H9 (cell line): ENCODE measurements at regions not wholly inside any gene's neighbourhood (a gene's known extent, or its start where the extent isn't known, plus 50 kb on each side); places are given as distances from the start of the nearest gene placed in this dataset.

Experiments
- DNase-seq: peaks from one replicate; pipeline ENCODE4 v3.0.0-alpha.2; 2017
- H2AFZ ChIP-seq: one replicate; pipeline ENCODE4 v1.6.1; 2013; ENCODE audit warnings: mild to moderate bottlenecking, low read length, control low read depth, moderate library complexity
- H2AK5ac ChIP-seq: 2 replicates; pipeline ENCODE4 v1.6.1; 2013; ENCODE audit warnings: low read length, control low read depth, mixed read lengths; ENCODE audit not compliant: insufficient read length
- H2BK120ac ChIP-seq: one replicate; pipeline ENCODE4 v1.6.1; 2013; ENCODE audit warnings: low read depth, mild to moderate bottlenecking, low read length, control low read depth, inconsistent platforms; ENCODE audit not compliant: poor library complexity, severe bottlenecking
- H2BK12ac ChIP-seq: 2 replicates; pipeline ENCODE4 v1.6.1; 2013; ENCODE audit warnings: low read length, control low read depth, mixed read lengths, low read depth; ENCODE audit not compliant: insufficient read length
- H2BK15ac ChIP-seq: 2 replicates; pipeline ENCODE4 v1.6.1; 2013; ENCODE audit warnings: low read depth, low read length, control low read depth
- H2BK20ac ChIP-seq: one replicate; pipeline ENCODE4 v1.6.1; 2013; ENCODE audit warnings: low read depth, mild to moderate bottlenecking, low read length, control low read depth, inconsistent platforms; ENCODE audit not compliant: poor library complexity, severe bottlenecking
- H2BK5ac ChIP-seq: 2 replicates; pipeline ENCODE4 v1.6.1; 2013; ENCODE audit warnings: low read length, control low read depth, mixed read lengths; ENCODE audit not compliant: insufficient read length
- H3K14ac ChIP-seq: 2 replicates; pipeline ENCODE4 v1.6.1; 2013; ENCODE audit warnings: low read length, control low read depth; ENCODE audit not compliant: insufficient read depth
- H3K18ac ChIP-seq: 2 replicates; pipeline ENCODE4 v1.6.1; 2013; ENCODE audit warnings: low read depth, mild to moderate bottlenecking, mixed read lengths, low read length, control low read depth; ENCODE audit not compliant: insufficient read length
- H3K23ac ChIP-seq: 2 replicates; pipeline ENCODE4 v1.6.1; 2013; ENCODE audit warnings: low read length, control low read depth, mixed read lengths, low read depth; ENCODE audit not compliant: insufficient read length
- H3K23me2 ChIP-seq: 2 replicates; pipeline ENCODE4 v1.6.1; 2013; ENCODE audit warnings: low read depth, mild to moderate bottlenecking, mixed read lengths, low read length, control low read depth; ENCODE audit not compliant: insufficient read length, poor library complexity, severe bottlenecking
- H3K27ac ChIP-seq: 2 replicates; pipeline ENCODE4 v1.5.1; 2013; ENCODE audit warnings: low read length, control low read depth, mixed read lengths, low read depth; ENCODE audit not compliant: insufficient read length
- H3K27me3 ChIP-seq: 2 replicates; pipeline ENCODE4 v1.6.1; 2013; ENCODE audit warnings: low read length, control low read depth, inconsistent platforms; ENCODE audit not compliant: insufficient read depth
- H3K4ac ChIP-seq: 2 replicates; pipeline ENCODE4 v1.6.1; 2013; ENCODE audit warnings: low read depth, mild to moderate bottlenecking, control low read depth, inconsistent platforms, low read length, moderate library complexity
- H3K4me1 ChIP-seq: 2 replicates; pipeline ENCODE4 v1.6.1; 2013; ENCODE audit warnings: low read length, control low read depth, inconsistent platforms; ENCODE audit not compliant: insufficient read depth
- H3K4me2 ChIP-seq: 2 replicates; pipeline ENCODE4 v1.6.1; 2013; ENCODE audit warnings: low read length, control low read depth, mixed read lengths; ENCODE audit not compliant: insufficient read length, insufficient read depth
- H3K56ac ChIP-seq: 2 replicates; pipeline ENCODE4 v1.6.1; 2013; ENCODE audit warnings: low read depth, mild to moderate bottlenecking, mixed read lengths, low read length, control low read depth; ENCODE audit not compliant: insufficient read length
- H3K79me1 ChIP-seq: 2 replicates; pipeline ENCODE4 v1.6.1; 2013; ENCODE audit warnings: low read depth, mild to moderate bottlenecking, moderate library complexity, low read length, control low read depth, inconsistent platforms; ENCODE audit not compliant: insufficient read depth, poor library complexity, severe bottlenecking
- H3K79me2 ChIP-seq: 2 replicates; pipeline ENCODE4 v1.6.1; 2013; ENCODE audit warnings: low read length, control low read depth, inconsistent platforms; ENCODE audit not compliant: insufficient read depth
- H3K9ac ChIP-seq: 2 replicates; pipeline ENCODE4 v1.6.1; 2013; ENCODE audit warnings: low read length, control low read depth, mixed read lengths; ENCODE audit not compliant: insufficient read length; ENCODE audit errors: extremely low read depth
- H3K9me3 ChIP-seq: one replicate; pipeline ENCODE4 v1.6.1; 2013; ENCODE audit warnings: low read depth, low read length, inconsistent platforms; ENCODE audit not compliant: control insufficient read depth
- H3T11ph ChIP-seq: one replicate; pipeline ENCODE4 v1.6.1; 2013; ENCODE audit warnings: mild to moderate bottlenecking, low read length, control low read depth, inconsistent platforms
- H4K20me1 ChIP-seq: one replicate; pipeline ENCODE4 v1.6.1; 2013; ENCODE audit not compliant: control insufficient read depth, insufficient read length, insufficient read depth
- H4K5ac ChIP-seq: 2 replicates; pipeline ENCODE4 v1.6.1; 2013; ENCODE audit warnings: low read depth, mild to moderate bottlenecking, mixed read lengths, low read length, control low read depth; ENCODE audit not compliant: insufficient read length
- H4K8ac ChIP-seq: replicated peaks from 2 replicates; pipeline ENCODE4 v1.6.1; 2013; ENCODE audit warnings: low read length, control low read depth, mixed read lengths, low read depth; ENCODE audit not compliant: insufficient read length
- H4K91ac ChIP-seq: 2 replicates; pipeline ENCODE4 v1.6.1; 2013; ENCODE audit warnings: low read depth, mild to moderate bottlenecking, moderate library complexity, mixed read lengths, low read length, control low read depth; ENCODE audit not compliant: insufficient read length
- H3K27ac Mint-ChIP-seq, 3 experiments: 2 replicates in 2 of 3; 3 replicates in 1 of 3; pipeline ENCODE4 v1.8.0; 2020 to 2021; ENCODE audit warnings: mixed read lengths in 3 of 3, mild to moderate bottlenecking in 1 of 3, moderate library complexity in 1 of 3
- H3K27me3 Mint-ChIP-seq: 2 replicates; pipeline ENCODE4 v1.8.0; 2021; ENCODE audit warnings: low read depth, mild to moderate bottlenecking, moderate library complexity, mixed read lengths
- H3K36me3 Mint-ChIP-seq, 3 experiments: 2 replicates in 2 of 3; 3 replicates in 1 of 3; pipeline ENCODE4 v1.8.0; 2020 to 2021; ENCODE audit warnings: low read depth in 3 of 3, mixed read lengths in 3 of 3; ENCODE audit not compliant: insufficient read depth in 1 of 3
- H3K4me1 Mint-ChIP-seq, 2 experiments: 2 replicates each; pipeline ENCODE4 v1.8.0; 2020; ENCODE audit warnings: mixed read lengths in 2 of 2
- H3K4me3 Mint-ChIP-seq, 2 experiments: 2 replicates in 1 of 2; 3 replicates in 1 of 2; pipeline ENCODE4 v1.8.0; 2020 to 2021; ENCODE audit warnings: mild to moderate bottlenecking in 2 of 2, mixed read lengths in 2 of 2, moderate library complexity in 1 of 2
- H3K9me3 Mint-ChIP-seq, 2 experiments: 2 replicates in 1 of 2; 3 replicates in 1 of 2; pipeline ENCODE4 v1.8.0; 2020; ENCODE audit warnings: mild to moderate bottlenecking in 2 of 2, mixed read lengths in 2 of 2, moderate library complexity in 1 of 2
- CTCF ChIP-seq: fragments of 200-600 bp; sonication (generic); conservative IDR thresholded peaks from 3 replicates; pipeline ENCODE4 v1.8.0; 2021; ENCODE audit warnings: antibody characterized with exemption, mild to moderate bottlenecking
- WGBS: extraction: QIAGEN DNeasy Blood & Tissue Kit; methylation state at CpG from one replicate; pipeline ENCODE4 v1.1.7; 2013; ENCODE audit warnings: missing lambda C conversion rate, low lambda C conversion rate, mixed read lengths; ENCODE audit not compliant: insufficient read length; ENCODE audit errors: extremely low coverage; 5-methylcytosine and 5-hydroxymethylcytosine counted together

GRCh38 chr12:65660096-65660495 lies 164.2 kb upstream of the HMGA2 start:
- H3K4ac ChIP-seq = no peak overlapping the region
- WGBS = no CpG with 5 or more reads among the region's 4 CpGs
- no peaks in the 10 kb centered on the region for H3K27me3 ChIP-seq
- H2AFZ ChIP-seq = no peak overlapping the region
- peaks cover 8 to 14% of the 10 kb centered on the region in 2 experiments; a peak in 3 of 5 replicates for H3K9me3 Mint-ChIP-seq
- no peaks in the 10 kb centered on the region for H4K20me1 ChIP-seq
- no peak overlapping the region for H2BK5ac ChIP-seq
- no peaks in the 10 kb centered on the region for H3K79me2 ChIP-seq
- no peak overlapping the region for H3K14ac ChIP-seq
- peaks cover 6% of the 10 kb centered on the region for H3K9me3 ChIP-seq
- peaks cover 0 to 8% (median 6%) of the 10 kb centered on the region in 3 experiments; a peak in 4 of 7 replicates for H3K36me3 Mint-ChIP-seq
- H3K23ac ChIP-seq = no peak overlapping the region
- H2BK12ac ChIP-seq = no peak overlapping the region
- no peak overlapping the region for H2BK20ac ChIP-seq
- no peak overlapping the region for H2BK120ac ChIP-seq
- no peak overlapping the region for H3K27ac ChIP-seq
- H4K5ac ChIP-seq = no peak overlapping the region
- H3K79me1 ChIP-seq = no peaks in the 10 kb centered on the region
- no peak overlapping the region for H3T11ph ChIP-seq
- no peaks in the 10 kb centered on the region for H3K23me2 ChIP-seq
- H3K18ac ChIP-seq = no peak overlapping the region
- H2BK15ac ChIP-seq = no peak overlapping the region
- no peak overlapping the region for H4K8ac ChIP-seq
- no peak overlapping the region for H3K27ac Mint-ChIP-seq
- H3K4me2 ChIP-seq = no peak overlapping the region
- peaks cover 9 to 10% of the 10 kb centered on the region in 2 experiments; a peak in 3 of 4 replicates for H3K4me1 Mint-ChIP-seq
- DNase-seq = no peak
- H3K4me3 Mint-ChIP-seq = no peak overlapping the region
- no peak for TF ChIP-seq CTCF
- no peak overlapping the region for H3K56ac ChIP-seq
- peaks cover 5% of the 10 kb centered on the region; the same call in 1 of the 2 replicates for H3K27me3 Mint-ChIP-seq
- no peak overlapping the region for H2AK5ac ChIP-seq
- no peak overlapping the region for H3K9ac ChIP-seq
- peaks cover 4% of the 10 kb centered on the region; the same call in 1 of the 2 replicates for H3K4me1 ChIP-seq
- no peak overlapping the region for H4K91ac ChIP-seq
